Glutamatergic neuron (in vitro differentiated cells): ENCODE measurements at regions not wholly inside any gene's neighbourhood (a gene's known extent, or its start where the extent isn't known, plus 50 kb on each side); places are given as distances from the start of the nearest gene placed in this dataset.

Source experiments
- DNase-seq: peaks from one replicate; pipeline ENCODE4 v3.0.0; 2022
- H3K27ac Mint-ChIP-seq: one replicate; pipeline ENCODE4 v1.8.0; 2020; ENCODE audit warnings: mild to moderate bottlenecking, mixed read lengths, inconsistent platforms; ENCODE audit not compliant: unreplicated experiment
- H3K27me3 Mint-ChIP-seq: one replicate; pipeline ENCODE4 v1.8.0; 2020; ENCODE audit warnings: mild to moderate bottlenecking, moderate library complexity, mixed read lengths, inconsistent platforms; ENCODE audit not compliant: unreplicated experiment
- H3K36me3 Mint-ChIP-seq: one replicate; pipeline ENCODE4 v1.8.0; 2020; ENCODE audit warnings: mild to moderate bottlenecking, mixed read lengths, inconsistent platforms; ENCODE audit not compliant: unreplicated experiment
- H3K4me1 Mint-ChIP-seq: one replicate; pipeline ENCODE4 v1.8.0; 2020; ENCODE audit warnings: mild to moderate bottlenecking, low read depth, mixed read lengths, inconsistent platforms; ENCODE audit not compliant: unreplicated experiment
- H3K4me3 Mint-ChIP-seq: one replicate; pipeline ENCODE4 v1.8.0; 2020; ENCODE audit warnings: mild to moderate bottlenecking, mixed read lengths, inconsistent platforms; ENCODE audit not compliant: unreplicated experiment
- H3K9me3 Mint-ChIP-seq: one replicate; pipeline ENCODE4 v1.8.0; 2020; ENCODE audit warnings: mild to moderate bottlenecking, moderate library complexity, mixed read lengths, inconsistent platforms; ENCODE audit not compliant: unreplicated experiment
- TF ChIP-seq, protein P1 (sequence below): fragments of 200-600 bp; sonication (generic); IDR thresholded peaks from one replicate; pipeline ENCODE4 v1.5.0; 2021; ENCODE audit not compliant: partially characterized antibody, unreplicated experiment

DNA sequence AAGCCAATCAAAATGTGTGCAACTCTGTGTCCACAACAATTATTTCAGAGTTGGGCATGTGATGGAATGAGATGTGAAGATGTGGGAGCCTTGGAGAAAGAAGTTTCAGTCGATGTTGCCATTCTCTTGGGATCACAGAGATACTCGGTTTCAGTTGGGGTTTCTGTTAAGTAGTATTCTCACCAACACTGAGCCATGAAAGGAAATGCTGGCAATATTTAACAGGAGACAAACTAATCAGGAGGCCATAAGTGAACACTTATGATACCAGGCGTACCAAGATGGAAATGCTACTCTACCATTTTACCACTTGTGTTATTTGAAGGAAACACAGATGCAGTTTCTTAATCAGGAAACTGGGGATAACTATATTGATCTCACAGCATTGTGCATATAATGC lies 53.3 kb upstream of the NUDT7 start:
- Mint-ChIP-seq H3K27me3 (no peaks in the 10 kb centered on the region), H3K9me3 (peaks cover 2% of the 10 kb centered on the region), H3K4me3 (no peak overlapping the region), H3K4me1 (no peaks in the 10 kb centered on the region), H3K27ac (no peak overlapping the region), H3K36me3 (peaks cover under 1% of the 10 kb centered on the region)
- DNase-seq: no peak
- TF ChIP-seq, protein P1, sequence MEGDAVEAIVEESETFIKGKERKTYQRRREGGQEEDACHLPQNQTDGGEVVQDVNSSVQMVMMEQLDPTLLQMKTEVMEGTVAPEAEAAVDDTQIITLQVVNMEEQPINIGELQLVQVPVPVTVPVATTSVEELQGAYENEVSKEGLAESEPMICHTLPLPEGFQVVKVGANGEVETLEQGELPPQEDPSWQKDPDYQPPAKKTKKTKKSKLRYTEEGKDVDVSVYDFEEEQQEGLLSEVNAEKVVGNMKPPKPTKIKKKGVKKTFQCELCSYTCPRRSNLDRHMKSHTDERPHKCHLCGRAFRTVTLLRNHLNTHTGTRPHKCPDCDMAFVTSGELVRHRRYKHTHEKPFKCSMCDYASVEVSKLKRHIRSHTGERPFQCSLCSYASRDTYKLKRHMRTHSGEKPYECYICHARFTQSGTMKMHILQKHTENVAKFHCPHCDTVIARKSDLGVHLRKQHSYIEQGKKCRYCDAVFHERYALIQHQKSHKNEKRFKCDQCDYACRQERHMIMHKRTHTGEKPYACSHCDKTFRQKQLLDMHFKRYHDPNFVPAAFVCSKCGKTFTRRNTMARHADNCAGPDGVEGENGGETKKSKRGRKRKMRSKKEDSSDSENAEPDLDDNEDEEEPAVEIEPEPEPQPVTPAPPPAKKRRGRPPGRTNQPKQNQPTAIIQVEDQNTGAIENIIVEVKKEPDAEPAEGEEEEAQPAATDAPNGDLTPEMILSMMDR: no peak
